Upper lobe of left lung (tissue), 6 donors: ENCODE measurements at regions not wholly inside any gene's neighbourhood (a gene's known extent, or its start where the extent isn't known, plus 50 kb on each side); places are given as distances from the start of the nearest gene placed in this dataset.
A peak's percentile ranks its signal among the peaks of the same experiment; 100 is the strongest.

Experiments
- ATAC-seq, 2 donors: fragments of 200-7000 bp; cut with Tn5 transposase; one replicate each; pipeline ENCODE4 v1.9.1; 2022; ENCODE audit warnings: mild to moderate bottlenecking in 2 of 2, moderate library complexity in 2 of 2; ENCODE audit not compliant: low FRiP score in 2 of 2
- DNase-seq, 2 donors: peaks; one replicate each; pipeline ENCODE4 v3.0.0-alpha.2; 2019 to 2020
- H3K27ac ChIP-seq, 4 donors: fragments of 200-600 bp; sonication (generic); one replicate each; pipeline ENCODE4 v1.5.1; 2016 to 2019
- H3K27me3 ChIP-seq, 4 donors: fragments of 200-600 bp; sonication (generic); one replicate each; pipeline ENCODE4 v1.5.1; 2017 to 2019
- H3K36me3 ChIP-seq, 4 donors: fragments of 200-600 bp; sonication (generic); one replicate each; pipeline ENCODE4 v1.5.1; 2016 to 2019
- H3K4me1 ChIP-seq, 4 donors: fragments of 200-600 bp; sonication (generic); one replicate each; pipeline ENCODE4 v1.5.1; 2018 to 2019
- H3K4me3 ChIP-seq, 4 donors: fragments of 200-600 bp; sonication (generic); one replicate each; pipeline ENCODE4 v1.5.1; 2017 to 2019; ENCODE audit warnings: mild to moderate bottlenecking in 2 of 4, moderate library complexity in 1 of 4
- H3K9me3 ChIP-seq, 4 donors: fragments of 200-600 bp; sonication (generic); one replicate each; pipeline ENCODE4 v1.5.1; 2018 to 2019
- CTCF ChIP-seq, 6 experiments: fragments of 450-650 bp in 4 of 6; fragments of 200-600 bp in 2 of 6; sonication (generic) in 2 of 6; IDR thresholded peaks; one replicate each; pipeline ENCODE4 v1.5.1; 2016 to 2019; ENCODE audit warnings: antibody characterized with exemption in 6 of 6
- EP300 ChIP-seq, 4 donors: sonication (generic); formaldehyde crosslinking; IDR thresholded peaks; one replicate each; pipeline ENCODE4 v1.5.1; 2017; ENCODE audit warnings: antibody characterized with exemption in 4 of 4, control low read depth in 2 of 4
- POLR2A ChIP-seq, 4 donors: fragments of 450-650 bp; IDR thresholded peaks; one replicate each; pipeline ENCODE4 v1.5.1; 2016 to 2017; ENCODE audit warnings: antibody characterized with exemption in 4 of 4, mild to moderate bottlenecking in 2 of 4
- POLR2AphosphoS5 ChIP-seq, 2 donors: sonication (generic); formaldehyde crosslinking; IDR thresholded peaks; one replicate each; pipeline ENCODE4 v1.5.1; 2017; ENCODE audit warnings: antibody characterized with exemption in 2 of 2
- WGBS, 2 donors: methylation state at CpG; one replicate each; pipeline ENCODE4 v1.1.5; 2017 to 2018; 5-methylcytosine and 5-hydroxymethylcytosine counted together
- donor health status: DM: no; HTN: no; CAD: no; lungs with moderate emphysema.
- donor health status: DM: no; HTN: yes; CAD: no; lungs with severe emphysema.

GRCh38 chr4:41877020-41877796, 58.0 kb upstream of the TMEM33 start:
- TF ChIP-seq EP300 (IDR thresholded peaks at IDR 0.05) = no peak
- no peak for TF ChIP-seq CTCF (IDR thresholded peaks at IDR 0.05)
- no peak for TF ChIP-seq POLR2A (IDR thresholded peaks at IDR 0.05)
- no peak for TF ChIP-seq POLR2AphosphoS5 (IDR thresholded peaks at IDR 0.05)
- WGBS, 2 donors = 59 to 60% methylated on average over 4 to 7 of the region's 7 CpGs
- Histone ChIP-seq H3K4me1 (peaks cover 18 to 38% (median 25%) of the 10 kb centered on the region in 4 donors), H3K36me3 (no peaks in the 10 kb centered on the region), H3K4me3 (no peak overlapping the region), H3K27ac (no peak overlapping the region), H3K9me3 (no peaks in the 10 kb centered on the region), H3K27me3 (peaks cover 0 to 72% (median 36%) of the 10 kb centered on the region in 4 donors)
- no peak for ATAC-seq
- peak in 1 of 2 donors; percentile 31 for DNase-seq

GRCh38 chr4:41874873-41875272, 60.4 kb upstream of the TMEM33 start:
- DNase-seq (no peak), ATAC-seq (no peak)
- no peak for TF ChIP-seq POLR2AphosphoS5 (IDR thresholded peaks at IDR 0.05)
- no peak for TF ChIP-seq CTCF (IDR thresholded peaks at IDR 0.05)
- no peak for TF ChIP-seq EP300 (IDR thresholded peaks at IDR 0.05)
- TF ChIP-seq POLR2A (IDR thresholded peaks at IDR 0.05) = no peak
- Histone ChIP-seq H3K9me3 (no peaks in the 10 kb centered on the region), H3K4me1 (peaks cover 0 to 14% (median 2%) of the 10 kb centered on the region in 4 donors), H3K27ac (no peak overlapping the region), H3K4me3 (no peak overlapping the region), H3K27me3 (peaks cover 0 to 49% (median 21%) of the 10 kb centered on the region in 4 donors), H3K36me3 (no peaks in the 10 kb centered on the region)

GRCh38 chr4:41874398-41874797, 60.8 kb upstream of the TMEM33 start:
- no peaks in the 10 kb centered on the region for H3K9me3 ChIP-seq
- WGBS, 2 donors = 32 to 40% methylated on average over 7 of the region's 7 CpGs
- ATAC-seq (no peak), DNase-seq (no peak)
- no peaks in the 10 kb centered on the region for H3K36me3 ChIP-seq
- peaks cover 0 to 44% (median 19%) of the 10 kb centered on the region in 4 donors for H3K27me3 ChIP-seq
- H3K27ac ChIP-seq = no peak overlapping the region
- H3K4me3 ChIP-seq = no peak overlapping the region
- TF ChIP-seq POLR2AphosphoS5 (IDR thresholded peaks at IDR 0.05) (no peak), CTCF (IDR thresholded peaks at IDR 0.05) (no peak), POLR2A (IDR thresholded peaks at IDR 0.05) (no peak), EP300 (IDR thresholded peaks at IDR 0.05) (no peak)
- H3K4me1 ChIP-seq = peaks cover 0 to 14% (median 2%) of the 10 kb centered on the region in 4 donors

- H3K4me1 ChIP-seq = peaks cover 0 to 9% (median 2%) of the 10 kb centered on the region in 4 donors
- no peaks in the 10 kb centered on the region for H3K9me3 ChIP-seq
- DNase-seq = peak in 1 of 2 donors; percentile 70
- H3K27ac ChIP-seq = no peak overlapping the region
- ATAC-seq = no peak
- WGBS, 2 donors = 9 to 21% methylated on average over 12 to 37 of the region's 42 CpGs
- no peak for TF ChIP-seq POLR2AphosphoS5 (IDR thresholded peaks at IDR 0.05)
- TF ChIP-seq POLR2A (IDR thresholded peaks at IDR 0.05) = no peak
- no peak for TF ChIP-seq CTCF (IDR thresholded peaks at IDR 0.05)
- TF ChIP-seq EP300 (IDR thresholded peaks at IDR 0.05) = no peak
- H3K4me3 ChIP-seq = no peak overlapping the region
- H3K36me3 ChIP-seq = no peaks in the 10 kb centered on the region
- peaks cover 0 to 37% (median 15%) of the 10 kb centered on the region in 4 donors for H3K27me3 ChIP-seq
Measured at GRCh38 chr4:41873380-41874295, 61.6 kb upstream of the TMEM33 start.
